ENCODE measurements at regions not wholly inside any gene's neighbourhood (a gene's known extent, or its start where the extent isn't known, plus 50 kb on each side); places are given as distances from the start of the nearest gene placed in this dataset.

DNA sequence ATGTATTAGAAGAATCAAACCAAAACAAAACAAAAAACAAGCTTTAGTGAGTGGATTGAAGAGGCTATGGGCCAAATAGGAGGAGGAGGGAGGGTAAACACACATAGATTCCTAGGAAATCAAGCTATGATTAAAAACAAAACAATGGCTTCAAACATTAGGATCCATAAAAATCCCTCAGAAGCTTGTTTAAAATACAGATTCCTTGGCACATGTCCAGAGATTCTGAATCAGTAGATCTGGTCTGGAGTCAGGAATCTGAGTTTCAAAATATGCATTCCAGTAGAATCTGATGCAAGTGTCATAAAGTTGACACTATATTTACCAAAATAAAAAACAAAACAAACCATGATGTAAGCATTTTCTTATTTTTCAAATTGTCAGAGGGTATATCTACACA lies 692.8 kb upstream of the SGCG start:
- ATAC-seq (no peak), DNase-seq (ENCODE audit: low spot score) (no peak)
- H3K79me2 ChIP-seq (replicated peaks; ENCODE audit: insufficient read depth): no peaks in the 10 kb centered on the region
- H3K4me3 Mint-ChIP-seq: no peak overlapping the region
- no peaks in the 10 kb centered on the region; the same call in 1 of the 3 replicates for H3K9me3 Mint-ChIP-seq
- H3K27ac ChIP-seq (ENCODE audit: low read depth): no peak overlapping the region
- H3K4me3 ChIP-seq: no peak overlapping the region
- H3K9me2 ChIP-seq (ENCODE audit: insufficient read depth): no peaks in the 10 kb centered on the region; the same call in 1 of the 2 replicates
- TF ChIP-seq, protein P1, sequence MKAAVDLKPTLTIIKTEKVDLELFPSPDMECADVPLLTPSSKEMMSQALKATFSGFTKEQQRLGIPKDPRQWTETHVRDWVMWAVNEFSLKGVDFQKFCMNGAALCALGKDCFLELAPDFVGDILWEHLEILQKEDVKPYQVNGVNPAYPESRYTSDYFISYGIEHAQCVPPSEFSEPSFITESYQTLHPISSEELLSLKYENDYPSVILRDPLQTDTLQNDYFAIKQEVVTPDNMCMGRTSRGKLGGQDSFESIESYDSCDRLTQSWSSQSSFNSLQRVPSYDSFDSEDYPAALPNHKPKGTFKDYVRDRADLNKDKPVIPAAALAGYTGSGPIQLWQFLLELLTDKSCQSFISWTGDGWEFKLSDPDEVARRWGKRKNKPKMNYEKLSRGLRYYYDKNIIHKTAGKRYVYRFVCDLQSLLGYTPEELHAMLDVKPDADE (IDR thresholded peaks at IDR 0.05): no peak
- H3K36me3 Mint-ChIP-seq (ENCODE audit: low read depth): no peaks in the 10 kb centered on the region
- no peak overlapping the region for H3K27ac Mint-ChIP-seq
- no peaks in the 10 kb centered on the region for H3K27me3 Mint-ChIP-seq (ENCODE audit: insufficient read depth, low read depth, poor library complexity)
- H3K4me1 Mint-ChIP-seq: no peaks in the 10 kb centered on the region
- no peaks in the 10 kb centered on the region for H3K36me3 ChIP-seq (ENCODE audit: insufficient read depth)
- H3K27me3 ChIP-seq (ENCODE audit: insufficient read depth): no peaks in the 10 kb centered on the region
- no peaks in the 10 kb centered on the region for H3K4me1 ChIP-seq (ENCODE audit: insufficient read depth)
- no peak overlapping the region for H3K4me2 ChIP-seq
- no peak overlapping the region for H2AFZ ChIP-seq
- H4K20me1 ChIP-seq (replicated peaks; ENCODE audit: insufficient read depth): no peaks in the 10 kb centered on the region
- no peaks in the 10 kb centered on the region for H3F3A ChIP-seq (replicated peaks; ENCODE audit: low read depth)

DNA sequence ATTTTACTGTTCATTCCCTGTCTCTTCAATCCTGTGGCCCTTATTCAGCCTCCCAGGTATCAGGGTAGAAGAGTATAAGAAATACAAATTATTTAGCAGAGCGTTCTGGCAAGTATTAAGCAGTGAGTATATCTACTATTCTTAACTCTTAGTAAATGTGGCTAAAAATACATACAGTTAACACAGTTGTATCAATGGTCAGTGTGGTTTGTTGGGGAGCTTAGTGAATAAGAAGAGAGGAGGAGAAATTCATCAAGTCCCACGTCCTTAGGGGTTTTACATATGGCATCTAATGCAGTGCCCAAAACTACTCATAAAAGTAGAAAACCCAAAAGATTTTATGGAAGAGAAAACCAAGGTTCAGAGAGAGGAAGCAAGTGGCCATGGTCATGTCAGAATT lies 691.0 kb upstream of the SGCG start:
- H3K9me2 ChIP-seq (ENCODE audit: insufficient read depth): no peaks in the 10 kb centered on the region; the same call in 1 of the 2 replicates
- no peaks in the 10 kb centered on the region for H3K27me3 Mint-ChIP-seq (ENCODE audit: insufficient read depth, low read depth, poor library complexity)
- H3K27me3 ChIP-seq (ENCODE audit: insufficient read depth): no peaks in the 10 kb centered on the region
- no peak overlapping the region for H3K4me3 Mint-ChIP-seq
- H3F3A ChIP-seq (replicated peaks; ENCODE audit: low read depth): no peaks in the 10 kb centered on the region
- no peak overlapping the region for H3K4me3 ChIP-seq
- DNase-seq (ENCODE audit: low spot score) (no peak), ATAC-seq (no peak)
- H3K36me3 Mint-ChIP-seq (ENCODE audit: low read depth): no peaks in the 10 kb centered on the region
- peaks cover 2% of the 10 kb centered on the region; the same call in 1 of the 3 replicates for H3K4me1 Mint-ChIP-seq
- H3K36me3 ChIP-seq (ENCODE audit: insufficient read depth): no peaks in the 10 kb centered on the region
- H4K20me1 ChIP-seq (replicated peaks; ENCODE audit: insufficient read depth): no peaks in the 10 kb centered on the region
- no peaks in the 10 kb centered on the region for H3K4me1 ChIP-seq (ENCODE audit: insufficient read depth)
- H3K27ac ChIP-seq (ENCODE audit: low read depth): no peak overlapping the region
- H3K9me3 Mint-ChIP-seq: peaks cover 2% of the 10 kb centered on the region; the same call in 2 of the 3 replicates
- no peaks in the 10 kb centered on the region for H3K79me2 ChIP-seq (replicated peaks; ENCODE audit: insufficient read depth)
- H3K27ac Mint-ChIP-seq: no peak overlapping the region
- H3K4me2 ChIP-seq: no peak overlapping the region
- H2AFZ ChIP-seq: no peak overlapping the region
- TF ChIP-seq, protein P1 (IDR thresholded peaks at IDR 0.05): no peak
- TF ChIP-seq ZNF331 (CRISPR knock-in tag; IDR thresholded peaks at IDR 0.05; ENCODE audit: low read depth) (no peak), POLR2AphosphoS5 (IDR thresholded peaks at IDR 0.05; ENCODE audit: low read depth) (no peak), CREB1 (CRISPR knock-in tag; IDR thresholded peaks at IDR 0.05; ENCODE audit: low read depth) (no peak), NANOG (IDR thresholded peaks at IDR 0.05; ENCODE audit: borderline replicate concordance) (no peak), EZH2 (IDR thresholded peaks at IDR 0.05; ENCODE audit: low read depth, unreplicated experiment) (no peak), JUNB (IDR thresholded peaks at IDR 0.05; ENCODE audit: unreplicated experiment) (no peak), STAT1 (IDR thresholded peaks at IDR 0.05; ENCODE audit: unreplicated experiment) (no peak), EZH2phosphoT487 (IDR thresholded peaks at IDR 0.05; ENCODE audit: unreplicated experiment) (no peak)
- TF ChIP-seq, protein P2, sequence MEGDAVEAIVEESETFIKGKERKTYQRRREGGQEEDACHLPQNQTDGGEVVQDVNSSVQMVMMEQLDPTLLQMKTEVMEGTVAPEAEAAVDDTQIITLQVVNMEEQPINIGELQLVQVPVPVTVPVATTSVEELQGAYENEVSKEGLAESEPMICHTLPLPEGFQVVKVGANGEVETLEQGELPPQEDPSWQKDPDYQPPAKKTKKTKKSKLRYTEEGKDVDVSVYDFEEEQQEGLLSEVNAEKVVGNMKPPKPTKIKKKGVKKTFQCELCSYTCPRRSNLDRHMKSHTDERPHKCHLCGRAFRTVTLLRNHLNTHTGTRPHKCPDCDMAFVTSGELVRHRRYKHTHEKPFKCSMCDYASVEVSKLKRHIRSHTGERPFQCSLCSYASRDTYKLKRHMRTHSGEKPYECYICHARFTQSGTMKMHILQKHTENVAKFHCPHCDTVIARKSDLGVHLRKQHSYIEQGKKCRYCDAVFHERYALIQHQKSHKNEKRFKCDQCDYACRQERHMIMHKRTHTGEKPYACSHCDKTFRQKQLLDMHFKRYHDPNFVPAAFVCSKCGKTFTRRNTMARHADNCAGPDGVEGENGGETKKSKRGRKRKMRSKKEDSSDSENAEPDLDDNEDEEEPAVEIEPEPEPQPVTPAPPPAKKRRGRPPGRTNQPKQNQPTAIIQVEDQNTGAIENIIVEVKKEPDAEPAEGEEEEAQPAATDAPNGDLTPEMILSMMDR (conservative IDR thresholded peaks at IDR 0.05; ENCODE audit: low read depth in 2 of 2): no peak
- TF ChIP-seq, protein P3, sequence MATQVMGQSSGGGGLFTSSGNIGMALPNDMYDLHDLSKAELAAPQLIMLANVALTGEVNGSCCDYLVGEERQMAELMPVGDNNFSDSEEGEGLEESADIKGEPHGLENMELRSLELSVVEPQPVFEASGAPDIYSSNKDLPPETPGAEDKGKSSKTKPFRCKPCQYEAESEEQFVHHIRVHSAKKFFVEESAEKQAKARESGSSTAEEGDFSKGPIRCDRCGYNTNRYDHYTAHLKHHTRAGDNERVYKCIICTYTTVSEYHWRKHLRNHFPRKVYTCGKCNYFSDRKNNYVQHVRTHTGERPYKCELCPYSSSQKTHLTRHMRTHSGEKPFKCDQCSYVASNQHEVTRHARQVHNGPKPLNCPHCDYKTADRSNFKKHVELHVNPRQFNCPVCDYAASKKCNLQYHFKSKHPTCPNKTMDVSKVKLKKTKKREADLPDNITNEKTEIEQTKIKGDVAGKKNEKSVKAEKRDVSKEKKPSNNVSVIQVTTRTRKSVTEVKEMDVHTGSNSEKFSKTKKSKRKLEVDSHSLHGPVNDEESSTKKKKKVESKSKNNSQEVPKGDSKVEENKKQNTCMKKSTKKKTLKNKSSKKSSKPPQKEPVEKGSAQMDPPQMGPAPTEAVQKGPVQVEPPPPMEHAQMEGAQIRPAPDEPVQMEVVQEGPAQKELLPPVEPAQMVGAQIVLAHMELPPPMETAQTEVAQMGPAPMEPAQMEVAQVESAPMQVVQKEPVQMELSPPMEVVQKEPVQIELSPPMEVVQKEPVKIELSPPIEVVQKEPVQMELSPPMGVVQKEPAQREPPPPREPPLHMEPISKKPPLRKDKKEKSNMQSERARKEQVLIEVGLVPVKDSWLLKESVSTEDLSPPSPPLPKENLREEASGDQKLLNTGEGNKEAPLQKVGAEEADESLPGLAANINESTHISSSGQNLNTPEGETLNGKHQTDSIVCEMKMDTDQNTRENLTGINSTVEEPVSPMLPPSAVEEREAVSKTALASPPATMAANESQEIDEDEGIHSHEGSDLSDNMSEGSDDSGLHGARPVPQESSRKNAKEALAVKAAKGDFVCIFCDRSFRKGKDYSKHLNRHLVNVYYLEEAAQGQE (IDR thresholded peaks at IDR 0.05; ENCODE audit: unreplicated experiment): no peak

Measured in GM23338 (cell line).